HG02870 (cell line): ENCODE measurements at regions not wholly inside any gene's neighbourhood (a gene's known extent, or its start where the extent isn't known, plus 50 kb on each side); places are given as distances from the start of the nearest gene placed in this dataset.

ENCODE experiments used
- ATAC-seq: cut with Tn5 transposase; IDR thresholded peaks from one replicate; pipeline ENCODE4 v1.9.1; 2021; ENCODE audit warnings: mild to moderate bottlenecking, moderate library complexity; ENCODE audit not compliant: unreplicated experiment

GRCh38 chrX:40172401-40173142 lies 74.8 kb upstream of the BCOR start:
- no peak for ATAC-seq

GRCh38 chrX:40171513-40172400 lies 74.0 kb upstream of the BCOR start:
- ATAC-seq, result no peak

GRCh38 chrX:40170830-40171512 lies 73.2 kb upstream of the BCOR start:
- no peak for ATAC-seq

GRCh38 chrX:40169193-40170101 lies 71.7 kb upstream of the BCOR start:
- peak; percentile 47 for ATAC-seq

GRCh38 chrX:40168480-40169011 lies 70.8 kb upstream of the BCOR start:
- ATAC-seq, result no peak

GRCh38 chrX:40167850-40168479 lies 70.2 kb upstream of the BCOR start:
- ATAC-seq, result no peak

- ATAC-seq, result no peak
Observed at GRCh38 chrX:40167233-40167849, 69.6 kb upstream of the BCOR start.

- no peak for ATAC-seq
Observed at GRCh38 chrX:40166582-40166981, 68.8 kb upstream of the BCOR start.

GRCh38 chrX:40165861-40166260 lies 68.1 kb upstream of the BCOR start:
- ATAC-seq, result no peak

GRCh38 chrX:40165206-40165605 lies 67.4 kb upstream of the BCOR start:
- ATAC-seq, result no peak

GRCh38 chrX:40164751-40165150 lies 67.0 kb upstream of the BCOR start:
- no peak for ATAC-seq

- no peak for ATAC-seq
Observed at GRCh38 chrX:40158036-40158706, 60.4 kb upstream of the BCOR start.

- ATAC-seq, result no peak
Observed at GRCh38 chrX:40157228-40158035, 59.7 kb upstream of the BCOR start.

GRCh38 chrX:40156470-40157227 lies 58.9 kb upstream of the BCOR start:
- ATAC-seq, result no peak

GRCh38 chrX:40155589-40156469 lies 58.1 kb upstream of the BCOR start:
- no peak for ATAC-seq

- no peak for ATAC-seq
Observed at GRCh38 chrX:40154853-40155588, 57.3 kb upstream of the BCOR start.
